ENCODE measurements at regions not wholly inside any gene's neighbourhood (a gene's known extent, or its start where the extent isn't known, plus 50 kb on each side); places are given as distances from the start of the nearest gene placed in this dataset.
"Not testable (repeated sequence)": the region's sequence is repeated elsewhere in the genome, so short reads cannot be mapped to it uniquely, and the experiment has no call there.

GRCh38 chr16:25571712-25572111 is 120.0 kb upstream of the HS3ST4 start:
- H3K36me3 ChIP-seq = no peaks in the 10 kb centered on the region
- intact Hi-C loops (cut with DNase I) = no loop called here
- no peak for TF ChIP-seq CTCF (IDR thresholded peaks at IDR 0.05)
- TF ChIP-seq POLR2AphosphoS5 (IDR thresholded peaks at IDR 0.05) = no peak
- TF ChIP-seq EP300 (IDR thresholded peaks at IDR 0.05) = no peak
- TF ChIP-seq POLR2A (IDR thresholded peaks at IDR 0.05; ENCODE audit: low read depth) = no peak

GRCh38 chr16:25570131-25570530 is 121.6 kb upstream of the HS3ST4 start:
- H3K9me3 ChIP-seq = no peaks in the 10 kb centered on the region

More at GRCh38 chr16:25571712-25572111, 120.0 kb upstream of the HS3ST4 start:
- no peaks in the 10 kb centered on the region for H3K9me3 ChIP-seq
- WGBS = 70% methylated on average over 2 of the region's 2 CpGs
- no peaks in the 10 kb centered on the region for H3K27me3 ChIP-seq
- H3K4me1 ChIP-seq = no peaks in the 10 kb centered on the region
- H3K4me3 ChIP-seq = no peak overlapping the region
- H3K27ac ChIP-seq (replicated peaks in 1 of 4) = no peak overlapping the region
- no peak for DNase-seq (ENCODE audit: extremely low spot score)

GRCh38 chr16:25568991-25569390 is 122.8 kb upstream of the HS3ST4 start:
- Histone ChIP-seq H3K4me1 (no peaks in the 10 kb centered on the region), H3K36me3 (no peaks in the 10 kb centered on the region), H3K27ac (replicated peaks in 1 of 4) (no peak overlapping the region), H3K9me3 (no peaks in the 10 kb centered on the region), H3K4me3 (no peak overlapping the region), H3K27me3 (no peaks in the 10 kb centered on the region)
- WGBS = 83% methylated on average over 2 of the region's 2 CpGs
- no peak for DNase-seq (ENCODE audit: extremely low spot score)
- intact Hi-C loops (cut with DNase I) = no loop called here
- TF ChIP-seq CTCF (IDR thresholded peaks at IDR 0.05) (no peak), EP300 (IDR thresholded peaks at IDR 0.05) (no peak), POLR2A (IDR thresholded peaks at IDR 0.05; ENCODE audit: low read depth) (no peak), POLR2AphosphoS5 (IDR thresholded peaks at IDR 0.05) (no peak)

More at GRCh38 chr16:25570131-25570530, 121.6 kb upstream of the HS3ST4 start:
- WGBS = 72% methylated on average over 3 of the region's 3 CpGs
- Histone ChIP-seq H3K27ac (replicated peaks in 1 of 4) (no peak overlapping the region), H3K27me3 (no peaks in the 10 kb centered on the region), H3K4me1 (no peaks in the 10 kb centered on the region), H3K36me3 (no peaks in the 10 kb centered on the region), H3K4me3 (no peak overlapping the region)
- TF ChIP-seq EP300 (IDR thresholded peaks at IDR 0.05) = no peak
- no peak for TF ChIP-seq POLR2A (IDR thresholded peaks at IDR 0.05; ENCODE audit: low read depth)
- no peak for TF ChIP-seq CTCF (IDR thresholded peaks at IDR 0.05)
- TF ChIP-seq POLR2AphosphoS5 (IDR thresholded peaks at IDR 0.05) = no peak
- no peak for DNase-seq (ENCODE audit: extremely low spot score)
- intact Hi-C loops (cut with DNase I) = no loop called here

- no peaks in the 10 kb centered on the region for H3K27me3 ChIP-seq
- H3K9me3 ChIP-seq = peaks cover 0 to 9% (median 4%) of the 10 kb centered on the region in 4 donors
- H3K4me1 ChIP-seq = no peaks in the 10 kb centered on the region
- H3K4me3 ChIP-seq = no peak overlapping the region
- no peak overlapping the region for H3K27ac ChIP-seq (replicated peaks in 1 of 4)
- intact Hi-C loops (cut with DNase I) = no loop called here
- no peak for DNase-seq (ENCODE audit: extremely low spot score)
- TF ChIP-seq POLR2AphosphoS5 (IDR thresholded peaks at IDR 0.05) (no peak), CTCF (IDR thresholded peaks at IDR 0.05) (no peak), EP300 (IDR thresholded peaks at IDR 0.05) (no peak), POLR2A (IDR thresholded peaks at IDR 0.05; ENCODE audit: low read depth) (no peak)
- 67% methylated on average over 3 of the region's 3 CpGs for WGBS
- no peaks in the 10 kb centered on the region for H3K36me3 ChIP-seq
These were observed 125.6 kb upstream of the HS3ST4 start for GRCh38 chr16:25566183-25566582.

GRCh38 chr16:25563700-25564099 is 128.1 kb upstream of the HS3ST4 start:
- Histone ChIP-seq H3K4me3 (no peak overlapping the region), H3K4me1 (no peaks in the 10 kb centered on the region), H3K9me3 (peaks cover 0 to 14% (median 9%) of the 10 kb centered on the region in 4 donors), H3K36me3 (no peaks in the 10 kb centered on the region), H3K27me3 (no peaks in the 10 kb centered on the region), H3K27ac (replicated peaks in 1 of 4) (no peak overlapping the region)
- TF ChIP-seq EP300 (IDR thresholded peaks at IDR 0.05) = no peak
- no peak for TF ChIP-seq POLR2AphosphoS5 (IDR thresholded peaks at IDR 0.05)
- no peak for TF ChIP-seq POLR2A (IDR thresholded peaks at IDR 0.05; ENCODE audit: low read depth)
- no peak for TF ChIP-seq CTCF (IDR thresholded peaks at IDR 0.05)
- intact Hi-C loops (cut with DNase I) = no loop called here
- no peak for DNase-seq (ENCODE audit: extremely low spot score)
- WGBS = 71% methylated on average over 4 of the region's 4 CpGs

GRCh38 chr16:25561723-25562122 is 130.0 kb upstream of the HS3ST4 start:
- H3K27me3 ChIP-seq; DNase-seq (ENCODE audit: extremely low spot score); H3K4me1 ChIP-seq; H3K4me3 ChIP-seq; intact Hi-C loops (cut with DNase I); H3K27ac ChIP-seq (replicated peaks in 1 of 4); H3K36me3 ChIP-seq: not testable (repeated sequence)
- 91% methylated on average over 3 of the region's 3 CpGs for WGBS
- peaks cover 0 to 14% (median 9%) of the 10 kb centered on the region in 4 donors for H3K9me3 ChIP-seq

- H3K27me3 ChIP-seq; H3K4me1 ChIP-seq; H3K27ac ChIP-seq (replicated peaks in 1 of 4); H3K36me3 ChIP-seq; DNase-seq (ENCODE audit: extremely low spot score); intact Hi-C loops (cut with DNase I); H3K4me3 ChIP-seq: not testable (repeated sequence)
- 85% methylated on average over 4 of the region's 4 CpGs for WGBS
- peaks cover 0 to 12% (median 9%) of the 10 kb centered on the region in 4 donors for H3K9me3 ChIP-seq
These were observed 134.8 kb upstream of the HS3ST4 start for GRCh38 chr16:25556968-25557312.
